Suprapubic skin (tissue), 3 donors: ENCODE measurements at regions not wholly inside any gene's neighbourhood (a gene's known extent, or its start where the extent isn't known, plus 50 kb on each side); places are given as distances from the start of the nearest gene placed in this dataset.
"Not testable (repeated sequence)": the region's sequence is repeated elsewhere in the genome, so short reads cannot be mapped to it uniquely, and the experiment has no call there.

Source experiments
- CTCF ChIP-seq, 2 donors: fragments of 200-600 bp in 1 of 2; fragments of 450-650 bp in 1 of 2; sonication (generic) in 1 of 2; IDR thresholded peaks; one replicate each; pipeline ENCODE4 v1.5.1; 2016 to 2019; ENCODE audit warnings: antibody characterized with exemption in 2 of 2, mild to moderate bottlenecking in 1 of 2, moderate library complexity in 1 of 2
- POLR2A ChIP-seq, 2 donors: fragments of 450-650 bp; IDR thresholded peaks; one replicate each; pipeline ENCODE4 v1.6.1; 2017; ENCODE audit warnings: antibody characterized with exemption in 2 of 2, mild to moderate bottlenecking in 2 of 2, moderate library complexity in 2 of 2

- TF ChIP-seq CTCF, POLR2A (IDR thresholded peaks at IDR 0.05): not testable (repeated sequence)
Observed at GRCh38 chrX:34457850-34458249, 199.2 kb downstream of the TMEM47 start.
